NCI-H2029 (cell line): ENCODE measurements at regions not wholly inside any gene's neighbourhood (a gene's known extent, or its start where the extent isn't known, plus 50 kb on each side); places are given as distances from the start of the nearest gene placed in this dataset.
"Not testable (repeated sequence)": the region's sequence is repeated elsewhere in the genome, so short reads cannot be mapped to it uniquely, and the experiment has no call there.

Experiments used
- DNase-seq: peaks from one replicate; lab custom pipeline; 2025; lab: John Stamatoyannopoulos, UW

DNA sequence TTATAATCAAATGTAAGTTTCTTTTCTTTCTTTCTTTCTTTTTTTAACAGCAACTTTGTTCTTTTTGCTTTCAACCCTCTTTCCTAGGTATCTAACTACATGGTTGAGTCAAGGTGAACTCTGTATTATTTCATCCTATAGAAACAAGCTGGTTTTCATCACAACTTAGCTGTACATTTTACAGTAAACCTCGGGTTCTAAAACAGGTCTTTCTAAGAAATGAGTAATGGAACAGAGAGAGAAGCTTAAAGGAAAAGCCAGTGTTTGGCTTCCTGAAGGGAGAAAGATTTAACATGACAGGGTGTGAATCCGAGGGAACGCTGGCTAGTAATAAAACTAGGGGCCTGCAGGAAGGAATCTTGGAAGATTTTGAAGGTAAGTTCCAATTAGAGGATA lies 143.4 kb upstream of the ITGB1 start:
- DNase-seq, result no peak

DNA sequence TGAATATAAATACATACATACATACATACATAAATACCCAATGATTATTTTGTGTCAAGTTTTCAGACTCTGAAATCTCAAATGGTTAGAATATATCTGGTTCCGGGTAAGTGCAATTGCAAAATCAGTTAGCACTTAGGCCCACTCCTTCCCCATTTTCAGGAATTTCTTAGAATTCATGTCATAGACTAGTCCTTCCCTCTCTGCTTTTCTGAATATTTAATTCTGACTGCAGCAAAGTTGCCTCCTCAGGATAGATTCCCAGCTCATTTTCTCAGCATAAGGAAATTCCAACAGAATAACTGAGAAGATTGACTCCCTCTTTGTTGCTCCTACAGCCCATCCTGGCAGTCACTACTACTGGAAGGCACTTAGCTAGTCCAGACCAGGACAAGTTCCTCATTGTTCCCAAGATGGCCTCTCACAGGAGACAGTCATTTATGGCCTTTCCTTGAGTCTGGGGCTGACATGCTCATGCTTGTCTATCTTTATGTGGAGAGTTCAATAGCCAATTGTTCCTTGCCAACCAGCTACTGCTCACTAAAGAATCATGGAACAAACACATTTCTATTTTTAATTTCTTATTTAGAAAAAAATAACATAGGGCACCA lies 142.9 kb upstream of the ITGB1 start:
- DNase-seq, result no peak

DNA sequence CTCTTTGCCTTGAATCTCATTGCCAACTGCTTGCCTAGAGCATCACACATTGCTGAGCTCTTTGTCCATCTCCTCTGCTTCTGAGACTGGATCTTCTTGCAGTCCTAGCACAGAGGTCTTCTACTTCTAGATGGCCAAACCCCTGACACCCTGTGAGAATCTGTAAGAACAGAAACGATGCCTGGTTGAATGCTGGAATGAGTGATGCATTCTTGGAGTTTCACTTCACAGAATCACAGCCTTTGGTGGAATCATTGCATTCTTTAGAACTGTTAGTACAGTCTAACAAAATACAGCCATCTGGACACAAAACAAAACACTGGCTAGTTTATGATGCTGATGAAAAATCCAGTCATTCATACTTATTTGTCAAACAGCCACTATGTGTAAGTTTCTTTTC lies 141.7 kb upstream of the ITGB1 start:
- no peak for DNase-seq

DNA sequence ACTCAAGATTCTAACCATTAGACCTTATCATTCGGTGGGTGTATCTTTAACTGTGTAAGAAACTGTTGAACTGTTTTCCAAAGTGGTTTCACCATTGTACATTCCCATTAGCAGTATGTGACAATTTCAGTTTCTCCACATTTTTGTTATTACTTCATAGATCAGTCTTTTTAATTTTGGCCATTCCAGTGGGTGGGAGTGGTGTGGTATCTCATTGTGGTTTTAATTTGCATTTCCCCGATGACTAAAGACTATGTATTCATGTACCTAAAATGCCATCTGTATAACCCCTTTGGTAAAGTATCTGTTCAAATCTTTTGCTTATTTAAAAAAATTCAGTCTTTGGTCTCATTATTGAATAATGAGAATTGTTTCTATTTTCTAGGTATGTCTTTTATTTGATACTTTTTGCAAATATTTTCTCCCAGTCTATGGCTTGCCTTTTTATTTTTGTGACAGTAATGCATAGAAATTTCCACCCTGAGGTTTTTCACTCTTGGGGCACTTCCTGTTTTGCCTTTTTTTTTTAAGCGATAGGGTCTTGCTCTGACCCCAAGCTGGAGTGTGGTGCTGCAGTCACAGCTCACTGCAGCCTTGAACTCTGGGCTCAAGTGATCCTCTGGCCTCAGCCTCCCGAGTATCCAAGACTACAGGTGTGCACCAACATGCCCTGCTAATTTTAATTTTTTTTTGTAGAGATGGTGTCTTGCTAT lies 141.1 kb upstream of the ITGB1 start:
- DNase-seq, result no peak

DNA sequence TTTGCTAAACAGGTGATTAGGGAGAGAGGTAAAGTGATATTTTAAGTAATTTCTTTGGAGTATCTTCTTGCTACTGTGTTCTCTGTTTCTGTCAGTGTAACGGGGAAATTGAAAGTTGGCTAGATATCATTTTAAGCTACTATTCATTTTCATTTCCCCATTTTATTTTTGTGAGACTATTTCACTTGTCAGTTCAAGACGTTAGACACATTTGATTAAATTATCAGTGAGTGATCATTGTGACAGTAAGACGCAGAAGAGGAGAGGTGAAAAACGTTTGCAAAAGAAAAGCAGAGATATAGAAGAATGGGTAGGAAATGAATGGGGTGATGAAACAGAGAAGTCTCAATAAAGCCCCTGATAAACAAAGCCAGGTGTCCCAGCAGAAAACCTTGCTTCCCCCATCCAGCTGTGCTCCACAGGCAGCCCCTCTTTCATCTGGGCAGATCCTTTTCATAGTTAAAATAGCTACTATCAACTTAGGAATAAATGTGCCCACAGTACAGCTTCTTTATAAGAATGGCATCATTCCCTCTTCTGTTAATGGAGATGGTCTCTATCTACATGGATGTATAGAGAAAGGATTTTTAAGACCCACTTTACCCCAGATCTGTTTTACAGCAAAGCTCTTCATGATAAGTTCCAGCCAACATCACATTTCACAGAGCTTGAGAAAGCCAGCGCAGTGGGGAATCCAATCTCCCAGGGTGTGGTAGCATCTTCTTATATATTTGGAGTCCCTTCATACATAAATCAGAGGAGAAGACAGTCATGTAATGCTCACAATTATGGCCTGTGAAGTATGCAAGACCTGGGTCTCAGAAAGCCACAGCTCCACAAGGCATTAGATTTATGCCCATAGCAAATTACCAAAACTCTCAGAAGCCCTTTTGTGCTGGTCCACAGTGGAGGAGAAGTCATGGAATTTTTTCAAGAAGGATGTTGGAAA lies 138.1 kb upstream of the ITGB1 start:
- DNase-seq, result no peak

DNA sequence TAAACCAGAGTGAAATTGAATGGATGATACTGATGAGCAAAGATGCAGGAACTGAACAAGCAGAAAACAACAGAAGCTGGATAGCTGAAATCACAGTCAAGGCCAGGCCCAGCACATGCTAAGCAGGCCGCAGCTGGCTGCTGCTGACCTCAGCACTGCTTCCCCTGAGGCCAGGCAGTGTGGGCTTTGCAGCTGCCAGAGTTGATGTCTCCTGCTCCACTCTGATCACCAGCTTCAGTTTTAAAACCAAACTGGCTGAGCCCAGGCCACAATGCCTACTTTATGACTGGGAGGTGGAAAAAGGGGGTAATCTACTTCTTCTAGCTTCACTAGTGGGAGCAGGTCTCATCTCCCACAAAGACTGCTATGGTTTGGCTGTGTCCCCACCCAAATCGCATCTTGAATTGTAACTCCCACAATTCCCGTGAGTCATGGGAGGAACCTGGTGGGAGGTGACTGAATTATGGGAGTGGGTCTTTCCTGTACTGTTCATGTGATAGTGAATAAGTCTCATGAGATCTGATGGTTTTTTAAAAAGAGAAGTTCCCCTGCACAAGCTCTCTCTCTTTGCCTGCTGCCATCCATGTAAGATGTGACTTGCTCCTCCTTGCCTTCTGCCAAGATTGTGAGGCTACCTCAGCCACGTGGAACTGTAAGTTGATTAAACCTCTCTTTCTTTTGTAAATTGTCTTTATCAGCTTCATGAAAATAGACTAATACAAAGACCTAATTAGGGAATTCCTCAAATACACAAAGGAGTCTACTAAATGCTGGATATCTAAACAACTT lies 136.4 kb upstream of the ITGB1 start:
- DNase-seq, result no peak

DNA sequence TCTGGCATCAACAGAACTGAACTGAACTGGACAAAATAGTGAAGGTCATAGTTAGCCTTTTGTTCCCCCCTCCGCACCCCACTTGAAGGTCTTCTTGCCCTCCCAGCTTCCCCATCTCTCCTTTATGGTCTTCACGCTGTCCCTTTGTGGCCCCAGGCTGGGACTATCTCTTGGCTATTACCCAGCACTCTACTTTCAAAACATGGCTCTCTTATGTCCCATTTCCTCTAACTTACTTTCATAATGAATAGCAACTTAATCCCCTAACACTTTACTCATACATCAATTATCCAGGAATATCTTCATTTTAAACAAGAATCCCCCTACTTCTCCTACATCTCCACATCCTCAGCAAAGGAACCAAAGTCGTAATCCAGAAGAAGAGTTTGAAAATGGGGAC lies 135.3 kb upstream of the ITGB1 start:
- no peak for DNase-seq

DNA sequence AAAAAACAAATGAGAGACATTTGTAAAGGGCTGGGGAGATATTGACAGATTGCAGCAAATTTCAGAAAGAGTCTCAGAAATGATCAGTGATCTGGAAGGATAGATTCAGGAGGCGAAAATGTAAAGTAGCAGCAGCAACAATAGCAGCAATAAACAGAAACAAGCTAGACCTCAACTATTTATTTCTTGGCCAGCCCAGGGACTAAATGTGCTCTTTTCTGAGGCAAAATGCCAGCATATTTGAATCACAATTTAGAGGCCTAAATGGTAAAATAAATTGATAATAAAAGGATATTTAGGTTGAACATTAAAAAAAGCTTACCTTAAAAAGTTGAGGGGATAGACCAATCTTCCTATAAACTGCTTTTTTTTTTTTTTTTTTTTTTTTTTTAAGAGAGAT lies 134.6 kb upstream of the ITGB1 start:
- no peak for DNase-seq

DNA sequence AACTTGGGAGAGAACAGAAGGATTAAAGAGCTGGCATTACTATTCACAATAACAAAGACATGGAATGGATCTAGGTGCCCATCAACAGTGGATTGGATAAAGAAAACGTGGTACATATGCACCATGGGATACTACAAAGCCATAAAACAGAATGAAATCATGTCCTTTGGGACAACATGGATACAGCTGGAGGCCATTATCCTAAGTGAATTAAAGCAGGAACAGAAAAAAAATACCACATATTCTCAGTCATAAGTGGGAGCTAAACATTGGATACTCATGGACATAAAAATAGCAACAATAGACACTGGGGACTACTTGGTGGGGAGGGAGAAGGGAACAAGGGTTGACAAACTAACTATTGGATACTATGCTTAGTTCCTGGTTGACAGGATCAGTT lies 133.2 kb upstream of the ITGB1 start:
- DNase-seq, result no peak

DNA sequence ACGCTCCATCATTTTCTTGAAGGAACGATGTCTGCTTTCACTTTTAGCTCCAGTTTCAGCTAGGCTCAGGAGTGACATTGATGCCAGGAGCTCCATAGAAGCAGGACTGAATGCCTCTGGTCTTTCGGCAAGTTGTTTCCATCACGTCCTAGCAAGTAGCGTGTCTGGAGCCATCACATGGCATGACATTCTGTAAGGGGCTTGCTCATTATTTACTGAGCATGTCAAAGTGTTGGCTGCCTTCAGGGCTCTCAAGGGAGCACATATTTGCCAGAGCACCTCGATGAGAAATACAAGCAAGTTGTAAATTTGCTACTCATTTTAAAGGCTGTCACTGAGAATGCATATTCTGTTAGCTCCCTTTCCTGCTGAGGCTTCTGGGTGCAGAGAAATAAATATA lies 131.0 kb upstream of the ITGB1 start:
- DNase-seq, result no peak

DNA sequence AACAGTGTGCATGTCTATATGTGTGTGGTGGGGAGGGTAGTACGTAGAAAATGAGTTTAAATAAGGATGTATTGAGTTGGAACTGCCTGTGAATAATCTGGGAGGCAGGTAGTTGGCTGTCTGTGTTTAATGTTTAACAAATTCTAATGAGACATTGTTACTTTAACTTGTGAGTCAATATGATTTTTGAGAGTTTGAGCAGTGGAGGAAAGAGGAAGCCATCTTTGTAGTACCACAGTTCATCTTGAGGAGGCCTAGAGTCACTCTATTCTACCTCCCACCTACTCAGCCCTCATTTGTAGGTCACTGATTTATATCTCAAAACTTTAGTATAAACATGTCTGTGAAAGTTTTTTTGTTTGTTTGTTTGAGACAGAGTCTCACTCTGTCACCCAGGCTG lies 129.9 kb upstream of the ITGB1 start:
- no peak for DNase-seq

DNA sequence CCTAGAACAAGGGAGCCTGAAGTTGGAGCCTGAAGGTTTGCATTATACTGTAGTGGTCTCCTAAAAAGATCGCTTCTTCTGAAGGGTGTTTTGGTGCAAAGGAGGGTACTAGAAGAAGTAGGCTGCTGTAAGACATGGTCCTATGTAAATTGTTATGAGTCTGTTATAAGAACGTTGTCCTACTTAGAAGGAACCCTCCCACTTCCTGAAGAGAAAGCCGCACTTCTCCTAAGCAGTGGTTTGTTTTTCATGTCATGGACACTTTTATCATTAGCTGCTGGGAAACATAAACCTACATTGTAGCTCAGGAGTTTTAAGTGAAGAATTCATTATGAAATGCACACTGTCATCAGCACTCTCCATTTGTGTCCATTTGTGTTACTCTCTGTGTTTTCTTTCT lies 129.1 kb upstream of the ITGB1 start:
- DNase-seq, result no peak

DNA sequence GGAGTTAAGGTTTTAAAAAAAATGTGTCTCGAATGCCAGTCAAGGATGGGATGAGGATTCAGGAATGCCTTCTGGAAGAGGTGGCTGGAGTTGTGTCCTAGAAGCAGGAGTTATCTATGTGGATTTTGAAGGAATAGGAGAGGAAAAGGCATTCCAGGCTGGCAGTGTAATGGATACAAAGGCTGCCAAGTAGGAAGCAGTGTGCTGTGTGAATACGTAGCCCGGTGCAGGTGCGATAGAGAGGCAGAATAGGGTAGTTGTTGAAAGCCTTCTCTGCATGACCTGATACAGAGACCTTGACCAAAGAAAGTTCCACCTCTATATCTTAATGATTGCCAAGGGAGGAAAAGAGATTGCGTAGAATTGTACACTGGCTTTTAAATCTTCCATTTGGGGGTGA lies 128.1 kb upstream of the ITGB1 start:
- no peak for DNase-seq

DNA sequence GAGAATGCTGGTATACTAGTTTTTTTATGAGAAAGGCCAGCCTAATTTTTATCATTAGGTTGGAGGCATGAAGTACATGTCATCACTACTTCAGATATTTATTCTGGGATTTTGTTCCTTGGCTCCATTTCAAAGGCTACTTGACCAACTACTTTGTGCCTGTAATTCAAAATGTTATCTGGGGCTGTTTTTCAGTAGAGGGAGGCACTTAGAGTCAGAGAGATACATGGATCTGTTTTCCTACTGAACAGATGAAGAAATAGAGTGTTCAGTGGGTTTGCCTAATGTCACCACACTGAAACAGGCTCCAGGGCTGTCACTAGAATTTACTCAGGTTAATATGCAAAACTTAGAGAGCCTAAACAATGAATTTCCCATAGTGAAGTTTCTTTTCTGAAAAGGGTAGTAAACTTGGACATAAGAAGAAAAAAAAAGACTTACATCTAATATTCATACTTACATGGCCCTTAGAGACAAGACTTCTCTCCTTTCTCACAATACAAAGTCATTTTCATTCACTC lies 127.3 kb upstream of the ITGB1 start:
- DNase-seq, result no peak

DNA sequence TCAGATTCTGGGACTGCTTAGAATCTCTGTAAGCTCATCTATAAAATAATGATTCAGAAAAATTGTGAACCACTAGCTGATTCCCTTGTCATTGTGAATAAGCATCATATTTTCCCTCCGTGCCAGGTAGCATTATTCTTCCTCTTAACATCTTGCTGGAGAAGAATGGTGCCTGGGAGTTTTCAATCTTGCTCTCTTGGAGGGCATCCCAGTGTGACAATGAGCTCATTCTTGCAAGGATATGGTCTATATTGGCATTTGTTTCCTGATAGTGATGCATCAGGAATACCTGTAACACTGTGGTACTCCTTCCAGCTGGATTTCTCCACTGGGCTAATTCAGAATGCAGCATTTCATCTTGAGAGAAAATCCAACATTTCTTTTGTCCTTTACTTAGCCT lies 126.4 kb upstream of the ITGB1 start:
- DNase-seq, result no peak

DNA sequence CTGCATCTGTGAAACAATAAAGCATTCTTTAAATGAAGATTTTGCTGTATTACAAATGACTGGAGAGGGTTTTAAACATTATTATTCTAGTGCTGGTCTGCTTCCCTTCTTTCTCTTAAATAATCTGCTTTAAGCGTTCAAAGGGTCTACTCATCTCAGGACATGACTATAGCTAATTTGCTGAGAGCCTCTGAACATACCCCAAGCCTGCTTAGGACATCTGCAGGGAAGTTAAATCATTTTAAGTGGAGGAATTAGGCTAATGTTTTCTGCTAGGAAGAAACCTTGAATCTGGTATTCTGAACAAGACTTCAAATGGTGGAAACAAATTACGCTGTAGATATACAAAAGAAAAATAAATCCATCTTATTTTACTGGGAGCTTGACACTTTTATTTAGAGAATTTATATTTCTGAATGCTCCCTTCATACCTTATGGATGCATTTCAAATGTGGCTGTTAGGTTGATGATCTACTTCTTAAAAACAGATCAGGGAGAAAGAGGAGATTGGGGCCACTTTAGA lies 124.4 kb upstream of the ITGB1 start:
- no peak for DNase-seq

DNA sequence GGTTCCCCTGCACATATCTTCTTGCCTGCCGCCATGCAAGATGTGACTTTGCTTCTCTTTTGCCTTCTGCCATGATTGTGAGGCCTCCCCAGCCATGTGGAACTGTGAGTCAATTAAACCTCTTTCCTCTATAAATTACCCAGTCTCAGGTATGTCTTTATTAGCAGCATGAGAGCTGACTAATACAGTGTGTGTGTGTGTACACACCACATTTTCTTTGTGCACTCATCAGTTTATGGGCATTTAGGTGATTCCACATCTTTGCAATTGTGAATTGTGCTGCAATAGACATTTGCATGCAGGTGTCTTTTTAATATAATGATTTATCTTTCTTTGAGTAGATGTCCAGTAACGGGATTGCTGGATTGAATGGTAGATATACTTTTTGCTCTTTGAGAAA lies 122.4 kb upstream of the ITGB1 start:
- not testable (repeated sequence) for DNase-seq

DNA sequence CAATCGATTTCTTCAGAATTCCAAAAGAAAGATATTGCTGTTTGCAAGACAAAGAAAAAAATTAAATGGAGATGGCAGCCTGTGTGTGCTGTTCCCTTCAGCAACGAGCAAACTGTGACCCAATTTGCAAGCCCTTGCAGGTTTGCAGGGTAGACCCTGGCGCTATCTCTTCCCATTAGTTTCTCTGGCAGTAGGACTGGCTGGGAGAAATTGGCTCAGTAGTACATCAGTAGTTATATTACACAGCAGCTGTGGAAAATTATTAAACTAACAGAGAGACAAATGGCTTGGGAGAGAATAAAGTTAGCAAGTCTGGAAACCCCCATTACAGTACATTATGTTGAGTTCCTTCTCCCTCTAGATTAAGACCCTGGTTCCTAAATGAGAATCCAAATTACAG lies 116.4 kb upstream of the ITGB1 start:
- DNase-seq, result no peak

DNA sequence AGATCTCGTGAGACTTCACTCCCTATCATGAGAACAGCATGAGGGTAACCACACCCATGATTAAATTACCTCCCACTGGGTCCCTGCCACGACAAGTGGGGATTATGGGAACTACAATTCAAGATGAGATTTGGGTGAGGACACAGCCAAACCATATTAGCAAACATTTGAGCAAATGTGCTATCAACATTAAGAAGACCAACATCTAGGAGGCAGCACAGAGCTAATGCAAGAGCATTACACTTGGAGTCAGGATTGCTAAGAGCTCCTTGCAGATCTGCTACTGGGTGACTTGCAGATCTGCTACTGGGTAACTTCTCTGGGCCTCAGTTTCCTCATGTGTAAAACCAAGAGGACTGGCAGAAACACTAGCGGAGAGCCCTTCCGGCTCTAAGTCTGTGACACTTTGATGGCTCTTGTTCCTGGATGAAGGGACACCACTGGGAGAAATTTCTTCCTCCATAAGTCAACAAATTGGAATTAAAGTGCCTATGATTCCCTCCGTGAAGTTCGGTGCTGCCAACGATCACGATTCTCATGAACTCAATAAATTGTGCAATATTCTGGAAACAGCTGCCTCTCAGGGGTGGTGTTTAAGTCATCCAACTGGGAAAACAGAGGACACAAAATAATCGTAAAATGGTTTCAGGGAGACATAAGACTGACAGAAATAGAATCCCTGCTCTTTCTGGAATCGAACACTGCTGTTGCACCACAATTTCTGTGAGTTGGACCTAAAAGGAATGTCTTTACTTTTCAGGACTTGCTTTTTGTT lies 115.8 kb upstream of the ITGB1 start:
- no peak for DNase-seq

DNA sequence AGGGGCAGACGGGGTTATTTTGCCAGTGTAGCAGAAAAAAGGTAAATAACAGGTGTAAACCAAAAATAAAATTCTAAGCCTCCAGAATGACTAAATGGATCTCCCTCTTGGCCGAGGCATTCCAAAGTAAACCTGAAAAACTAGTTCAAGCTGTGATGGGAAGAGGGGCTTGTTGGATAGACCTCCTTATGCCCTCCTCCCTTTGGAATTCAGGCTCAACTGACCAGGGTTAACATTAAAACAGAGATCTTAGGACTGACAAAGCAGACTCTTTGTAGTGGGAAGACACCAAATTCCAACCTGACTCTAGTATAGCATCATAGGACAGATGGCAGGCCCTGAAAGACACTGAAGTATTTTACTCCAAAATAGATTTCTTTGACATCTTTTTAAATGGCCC lies 113.8 kb upstream of the ITGB1 start:
- no peak for DNase-seq

DNA sequence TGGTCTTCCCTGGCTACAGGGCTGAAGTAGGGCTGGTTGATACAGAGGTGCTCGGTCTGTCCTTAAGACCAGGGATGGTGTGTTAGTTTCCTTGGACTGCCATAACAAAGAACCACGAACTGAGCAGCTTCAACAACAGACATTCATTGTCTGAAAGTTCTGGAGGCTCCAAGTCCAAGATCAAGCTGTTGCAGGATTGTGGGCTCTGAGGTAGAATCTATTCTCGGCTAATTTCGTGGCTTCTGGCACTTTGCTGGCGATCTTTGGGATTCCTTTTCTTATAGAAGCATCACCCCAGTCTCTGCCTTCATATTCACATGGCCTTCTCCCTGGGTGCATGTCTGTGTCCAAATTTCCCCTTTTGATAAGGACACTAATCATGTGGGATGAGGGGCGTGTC lies 112.1 kb upstream of the ITGB1 start:
- DNase-seq, result no peak
